Natural killer cell (primary cell): ENCODE measurements at regions not wholly inside any gene's neighbourhood (a gene's known extent, or its start where the extent isn't known, plus 50 kb on each side); places are given as distances from the start of the nearest gene placed in this dataset.

Source experiments
- ATAC-seq, 3 donors: fragments of 150-1000 bp in 2 of 3; fragments of 200-7000 bp in 1 of 3; cut with Tn5 transposase; 1 replicate in 1 of 3; 2 replicates in 2 of 3; pipeline ENCODE4 v1.10.0; 2021; ENCODE audit warnings: mild to moderate bottlenecking in 2 of 3, moderate library complexity in 2 of 3
- DNase-seq, 2 donors: peaks; one replicate each; pipeline versions ENCODE4 v3.0.0 to v3.0.0-alpha.2; 2013 to 2021; ENCODE audit warnings: mixed read lengths in 1 of 2
- H3K27ac ChIP-seq: one replicate; pipeline ENCODE4 v1.5.1; 2013; ENCODE audit warnings: mild to moderate bottlenecking, low read length
- H3K27me3 ChIP-seq: one replicate; pipeline ENCODE4 v1.6.1; 2013; ENCODE audit warnings: low read length; ENCODE audit not compliant: control insufficient read depth, insufficient read depth
- H3K36me3 ChIP-seq: one replicate; pipeline ENCODE4 v1.6.1; 2013; ENCODE audit warnings: low read length; ENCODE audit not compliant: control insufficient read depth, insufficient read depth
- H3K4me1 ChIP-seq: one replicate; pipeline ENCODE4 v1.6.1; 2013; ENCODE audit warnings: low read length; ENCODE audit not compliant: control insufficient read depth, insufficient read depth
- H3K4me3 ChIP-seq: one replicate; pipeline ENCODE4 v1.5.1; 2013; ENCODE audit warnings: low read length
- H3K9me3 ChIP-seq: one replicate; pipeline ENCODE4 v1.6.1; 2013; ENCODE audit warnings: low read length; ENCODE audit not compliant: control insufficient read depth, insufficient read depth
- H3K27ac Mint-ChIP-seq, 2 donors: one replicate each; pipeline ENCODE4 v1.8.0; 2022; ENCODE audit warnings: mild to moderate bottlenecking in 2 of 2, mixed read lengths in 2 of 2, moderate library complexity in 1 of 2
- H3K27me3 Mint-ChIP-seq, 2 donors: one replicate each; pipeline ENCODE4 v1.8.0; 2022; ENCODE audit warnings: low read depth in 2 of 2, mixed read lengths in 2 of 2
- H3K36me3 Mint-ChIP-seq: one replicate; pipeline ENCODE4 v1.8.0; 2022; ENCODE audit warnings: mixed read lengths
- H3K4me1 Mint-ChIP-seq, 2 donors: one replicate each; pipeline ENCODE4 v1.8.0; 2022; ENCODE audit warnings: mixed read lengths in 2 of 2
- H3K4me3 Mint-ChIP-seq: one replicate; pipeline ENCODE4 v1.8.0; 2022; ENCODE audit warnings: mild to moderate bottlenecking, moderate library complexity, mixed read lengths
- H3K9me3 Mint-ChIP-seq, 2 donors: one replicate each; pipeline ENCODE4 v1.8.0; 2022; ENCODE audit warnings: mixed read lengths in 2 of 2
- CTCF ChIP-seq: fragments of 200-600 bp; IDR thresholded peaks from one replicate; pipeline ENCODE4 v1.8.0; 2022; ENCODE audit warnings: antibody characterized with exemption
- WGBS: methylation state at CpG from one replicate; pipeline ENCODE4 v1.1.7; 2013; ENCODE audit warnings: missing lambda C conversion rate; ENCODE audit not compliant: insufficient coverage; 5-methylcytosine and 5-hydroxymethylcytosine counted together
- intact Hi-C: fragments of 100-400 bp; cut with micrococcal nuclease; formaldehyde crosslinking; loops from one replicate; pipeline ENCODE4 v1.14.2; 2022

DNA sequence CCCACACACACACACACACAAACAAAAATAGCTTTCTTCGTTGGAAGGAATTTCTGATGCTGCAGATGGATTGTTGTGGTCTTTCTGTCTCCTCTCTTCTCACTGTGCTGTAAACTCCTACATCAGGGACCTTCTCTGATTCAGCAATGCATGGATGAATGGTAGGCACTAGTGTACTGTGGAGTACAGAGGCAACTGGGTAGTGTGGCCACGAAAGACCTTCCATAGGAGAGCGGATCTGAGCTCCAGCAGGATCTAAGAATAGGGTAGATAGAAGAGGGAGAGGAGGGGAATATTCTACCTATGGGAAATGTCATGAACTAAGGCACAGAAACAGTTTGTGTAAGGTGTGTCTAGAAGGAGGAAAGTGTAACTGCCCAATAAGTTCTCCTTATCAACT lies 266.8 kb downstream of the MYCN start:
- Mint-ChIP-seq H3K4me1 (no peaks in the 10 kb centered on the region), H3K4me3 (no peak overlapping the region), H3K27ac (no peak overlapping the region), H3K36me3 (no peaks in the 10 kb centered on the region), H3K27me3 (peaks cover 0 to 5% of the 10 kb centered on the region in 2 donors), H3K9me3 (peaks cover 0 to 3% of the 10 kb centered on the region in 2 donors)
- DNase-seq (no peak), ATAC-seq (no peak)
- Histone ChIP-seq H3K27ac (no peak overlapping the region), H3K4me1 (no peaks in the 10 kb centered on the region), H3K9me3 (no peaks in the 10 kb centered on the region), H3K27me3 (no peaks in the 10 kb centered on the region), H3K4me3 (no peak overlapping the region), H3K36me3 (no peaks in the 10 kb centered on the region)
- 97% methylated on average over 2 of the region's 3 CpGs for whole genome bisulfite sequencing
- intact Hi-C loops: no loop called here
- TF ChIP-seq CTCF: no peak

- no peaks in the 10 kb centered on the region for H3K36me3 ChIP-seq
- H3K9me3 ChIP-seq: no peaks in the 10 kb centered on the region
- no peaks in the 10 kb centered on the region for H3K27me3 ChIP-seq
- Mint-ChIP-seq H3K4me1 (no peaks in the 10 kb centered on the region), H3K36me3 (no peaks in the 10 kb centered on the region), H3K9me3 (peaks cover 0 to 3% of the 10 kb centered on the region in 2 donors), H3K27me3 (peaks cover 0 to 5% of the 10 kb centered on the region in 2 donors), H3K4me3 (no peak overlapping the region), H3K27ac (no peak overlapping the region)
- no peak for DNase-seq
- H3K27ac ChIP-seq: no peak overlapping the region
- 80% methylated on average over 4 of the region's 4 CpGs for WGBS
- ATAC-seq: no peak
- TF ChIP-seq CTCF: no peak
- H3K4me1 ChIP-seq: no peaks in the 10 kb centered on the region
- H3K4me3 ChIP-seq: no peak overlapping the region
- intact Hi-C loops: no loop called here
Observed at GRCh38 chr2:16206191-16206944, 266.0 kb downstream of the MYCN start.

DNA sequence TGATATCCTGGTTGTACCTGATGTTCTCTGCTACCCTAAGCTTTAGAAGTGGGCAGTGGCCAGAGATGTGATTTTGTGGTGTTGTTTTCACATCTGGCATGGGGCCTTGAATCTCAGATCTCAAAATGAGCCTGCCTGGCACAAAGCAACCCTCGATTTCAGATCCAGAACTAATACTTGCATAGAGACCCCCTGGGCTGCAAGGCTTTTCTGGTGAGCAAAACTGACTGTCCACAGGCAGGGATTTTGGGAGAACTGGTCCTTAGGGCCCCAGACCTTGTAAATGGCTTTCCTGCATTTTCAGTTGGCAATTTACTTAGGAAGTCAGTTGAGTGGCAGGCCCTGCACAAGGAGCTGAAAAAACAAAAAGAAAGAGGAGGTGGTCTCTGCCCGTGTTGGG lies 265.3 kb downstream of the MYCN start:
- no peak overlapping the region for H3K4me3 ChIP-seq
- Mint-ChIP-seq H3K9me3 (peaks cover 0 to 3% of the 10 kb centered on the region in 2 donors), H3K4me3 (no peak overlapping the region), H3K27me3 (peaks cover 0 to 5% of the 10 kb centered on the region in 2 donors), H3K27ac (no peak overlapping the region), H3K4me1 (no peaks in the 10 kb centered on the region), H3K36me3 (no peaks in the 10 kb centered on the region)
- no peaks in the 10 kb centered on the region for H3K27me3 ChIP-seq
- DNase-seq (no peak), ATAC-seq (no peak)
- H3K4me1 ChIP-seq: no peaks in the 10 kb centered on the region
- H3K36me3 ChIP-seq: no peaks in the 10 kb centered on the region
- 70% methylated on average over 2 of the region's 2 CpGs for WGBS
- intact Hi-C loops: no loop called here
- no peak overlapping the region for H3K27ac ChIP-seq
- no peaks in the 10 kb centered on the region for H3K9me3 ChIP-seq
- TF ChIP-seq CTCF: no peak
